H9 (cell line): ENCODE measurements at regions not wholly inside any gene's neighbourhood (a gene's known extent, or its start where the extent isn't known, plus 50 kb on each side); places are given as distances from the start of the nearest gene placed in this dataset.

Source experiments
- DNase-seq: peaks from one replicate; pipeline ENCODE4 v3.0.0-alpha.2; 2017
- H2AFZ ChIP-seq: one replicate; pipeline ENCODE4 v1.6.1; 2013; ENCODE audit warnings: mild to moderate bottlenecking, low read length, control low read depth, moderate library complexity
- H2AK5ac ChIP-seq: 2 replicates; pipeline ENCODE4 v1.6.1; 2013; ENCODE audit warnings: low read length, control low read depth, mixed read lengths; ENCODE audit not compliant: insufficient read length
- H2BK120ac ChIP-seq: one replicate; pipeline ENCODE4 v1.6.1; 2013; ENCODE audit warnings: low read depth, mild to moderate bottlenecking, low read length, control low read depth, inconsistent platforms; ENCODE audit not compliant: poor library complexity, severe bottlenecking
- H2BK12ac ChIP-seq: 2 replicates; pipeline ENCODE4 v1.6.1; 2013; ENCODE audit warnings: low read length, control low read depth, mixed read lengths, low read depth; ENCODE audit not compliant: insufficient read length
- H2BK15ac ChIP-seq: 2 replicates; pipeline ENCODE4 v1.6.1; 2013; ENCODE audit warnings: low read depth, low read length, control low read depth
- H2BK20ac ChIP-seq: one replicate; pipeline ENCODE4 v1.6.1; 2013; ENCODE audit warnings: low read depth, mild to moderate bottlenecking, low read length, control low read depth, inconsistent platforms; ENCODE audit not compliant: poor library complexity, severe bottlenecking
- H2BK5ac ChIP-seq: 2 replicates; pipeline ENCODE4 v1.6.1; 2013; ENCODE audit warnings: low read length, control low read depth, mixed read lengths; ENCODE audit not compliant: insufficient read length
- H3K14ac ChIP-seq: 2 replicates; pipeline ENCODE4 v1.6.1; 2013; ENCODE audit warnings: low read length, control low read depth; ENCODE audit not compliant: insufficient read depth
- H3K18ac ChIP-seq: 2 replicates; pipeline ENCODE4 v1.6.1; 2013; ENCODE audit warnings: low read depth, mild to moderate bottlenecking, mixed read lengths, low read length, control low read depth; ENCODE audit not compliant: insufficient read length
- H3K23ac ChIP-seq: 2 replicates; pipeline ENCODE4 v1.6.1; 2013; ENCODE audit warnings: low read length, control low read depth, mixed read lengths, low read depth; ENCODE audit not compliant: insufficient read length
- H3K23me2 ChIP-seq: 2 replicates; pipeline ENCODE4 v1.6.1; 2013; ENCODE audit warnings: low read depth, mild to moderate bottlenecking, mixed read lengths, low read length, control low read depth; ENCODE audit not compliant: insufficient read length, poor library complexity, severe bottlenecking
- H3K27ac ChIP-seq: 2 replicates; pipeline ENCODE4 v1.5.1; 2013; ENCODE audit warnings: low read length, control low read depth, mixed read lengths, low read depth; ENCODE audit not compliant: insufficient read length
- H3K27me3 ChIP-seq: 2 replicates; pipeline ENCODE4 v1.6.1; 2013; ENCODE audit warnings: low read length, control low read depth, inconsistent platforms; ENCODE audit not compliant: insufficient read depth
- H3K4ac ChIP-seq: 2 replicates; pipeline ENCODE4 v1.6.1; 2013; ENCODE audit warnings: low read depth, mild to moderate bottlenecking, control low read depth, inconsistent platforms, low read length, moderate library complexity
- H3K4me1 ChIP-seq: 2 replicates; pipeline ENCODE4 v1.6.1; 2013; ENCODE audit warnings: low read length, control low read depth, inconsistent platforms; ENCODE audit not compliant: insufficient read depth
- H3K4me2 ChIP-seq: 2 replicates; pipeline ENCODE4 v1.6.1; 2013; ENCODE audit warnings: low read length, control low read depth, mixed read lengths; ENCODE audit not compliant: insufficient read length, insufficient read depth
- H3K56ac ChIP-seq: 2 replicates; pipeline ENCODE4 v1.6.1; 2013; ENCODE audit warnings: low read depth, mild to moderate bottlenecking, mixed read lengths, low read length, control low read depth; ENCODE audit not compliant: insufficient read length
- H3K79me1 ChIP-seq: 2 replicates; pipeline ENCODE4 v1.6.1; 2013; ENCODE audit warnings: low read depth, mild to moderate bottlenecking, moderate library complexity, low read length, control low read depth, inconsistent platforms; ENCODE audit not compliant: insufficient read depth, poor library complexity, severe bottlenecking
- H3K79me2 ChIP-seq: 2 replicates; pipeline ENCODE4 v1.6.1; 2013; ENCODE audit warnings: low read length, control low read depth, inconsistent platforms; ENCODE audit not compliant: insufficient read depth
- H3K9ac ChIP-seq: 2 replicates; pipeline ENCODE4 v1.6.1; 2013; ENCODE audit warnings: low read length, control low read depth, mixed read lengths; ENCODE audit not compliant: insufficient read length; ENCODE audit errors: extremely low read depth
- H3K9me3 ChIP-seq: one replicate; pipeline ENCODE4 v1.6.1; 2013; ENCODE audit warnings: low read depth, low read length, inconsistent platforms; ENCODE audit not compliant: control insufficient read depth
- H3T11ph ChIP-seq: one replicate; pipeline ENCODE4 v1.6.1; 2013; ENCODE audit warnings: mild to moderate bottlenecking, low read length, control low read depth, inconsistent platforms
- H4K20me1 ChIP-seq: one replicate; pipeline ENCODE4 v1.6.1; 2013; ENCODE audit not compliant: control insufficient read depth, insufficient read length, insufficient read depth
- H4K5ac ChIP-seq: 2 replicates; pipeline ENCODE4 v1.6.1; 2013; ENCODE audit warnings: low read depth, mild to moderate bottlenecking, mixed read lengths, low read length, control low read depth; ENCODE audit not compliant: insufficient read length
- H4K8ac ChIP-seq: replicated peaks from 2 replicates; pipeline ENCODE4 v1.6.1; 2013; ENCODE audit warnings: low read length, control low read depth, mixed read lengths, low read depth; ENCODE audit not compliant: insufficient read length
- H4K91ac ChIP-seq: 2 replicates; pipeline ENCODE4 v1.6.1; 2013; ENCODE audit warnings: low read depth, mild to moderate bottlenecking, moderate library complexity, mixed read lengths, low read length, control low read depth; ENCODE audit not compliant: insufficient read length
- H3K27ac Mint-ChIP-seq, 3 experiments: 2 replicates in 2 of 3; 3 replicates in 1 of 3; pipeline ENCODE4 v1.8.0; 2020 to 2021; ENCODE audit warnings: mixed read lengths in 3 of 3, mild to moderate bottlenecking in 1 of 3, moderate library complexity in 1 of 3
- H3K27me3 Mint-ChIP-seq: 2 replicates; pipeline ENCODE4 v1.8.0; 2021; ENCODE audit warnings: low read depth, mild to moderate bottlenecking, moderate library complexity, mixed read lengths
- H3K36me3 Mint-ChIP-seq, 3 experiments: 2 replicates in 2 of 3; 3 replicates in 1 of 3; pipeline ENCODE4 v1.8.0; 2020 to 2021; ENCODE audit warnings: low read depth in 3 of 3, mixed read lengths in 3 of 3; ENCODE audit not compliant: insufficient read depth in 1 of 3
- H3K4me1 Mint-ChIP-seq, 2 experiments: 2 replicates each; pipeline ENCODE4 v1.8.0; 2020; ENCODE audit warnings: mixed read lengths in 2 of 2
- H3K4me3 Mint-ChIP-seq, 2 experiments: 2 replicates in 1 of 2; 3 replicates in 1 of 2; pipeline ENCODE4 v1.8.0; 2020 to 2021; ENCODE audit warnings: mild to moderate bottlenecking in 2 of 2, mixed read lengths in 2 of 2, moderate library complexity in 1 of 2
- H3K9me3 Mint-ChIP-seq, 2 experiments: 2 replicates in 1 of 2; 3 replicates in 1 of 2; pipeline ENCODE4 v1.8.0; 2020; ENCODE audit warnings: mild to moderate bottlenecking in 2 of 2, mixed read lengths in 2 of 2, moderate library complexity in 1 of 2
- WGBS: extraction: QIAGEN DNeasy Blood & Tissue Kit; methylation state at CpG from one replicate; pipeline ENCODE4 v1.1.7; 2013; ENCODE audit warnings: missing lambda C conversion rate, low lambda C conversion rate, mixed read lengths; ENCODE audit not compliant: insufficient read length; ENCODE audit errors: extremely low coverage; 5-methylcytosine and 5-hydroxymethylcytosine counted together
- TF ChIP-seq, protein P1 (sequence below): fragments of 200-600 bp; sonication (generic); conservative IDR thresholded peaks from 3 replicates; pipeline ENCODE4 v1.8.0; 2021; ENCODE audit warnings: antibody characterized with exemption, mild to moderate bottlenecking

DNA sequence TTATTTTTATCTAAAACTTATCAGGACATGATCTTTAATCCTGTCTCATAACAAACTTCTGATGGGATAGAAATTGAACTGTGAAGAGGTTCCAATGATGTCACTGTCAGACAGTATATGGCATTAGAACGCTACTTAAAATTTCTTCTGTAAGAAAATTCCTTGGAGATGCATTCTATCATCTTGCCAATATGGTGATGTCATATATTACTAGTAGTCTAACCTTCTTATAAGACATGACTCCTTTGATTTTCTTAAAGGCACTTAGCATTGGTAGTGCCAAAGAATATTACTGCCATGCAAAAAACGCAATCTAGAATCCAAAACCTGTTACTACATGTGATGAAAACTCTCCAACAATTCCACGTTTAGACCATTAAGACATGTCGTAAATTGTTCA lies 131.1 kb downstream of the SLC25A46 start:
- no peaks in the 10 kb centered on the region for H3K36me3 Mint-ChIP-seq
- Histone ChIP-seq H4K8ac (no peak overlapping the region), H2BK15ac (no peak overlapping the region), H2BK120ac (no peak overlapping the region), H3K9ac (no peak overlapping the region), H2BK5ac (no peak overlapping the region), H3K4ac (no peak overlapping the region), H4K91ac (no peak overlapping the region), H3K9me3 (no peaks in the 10 kb centered on the region), H3T11ph (no peak overlapping the region), H3K79me1 (no peaks in the 10 kb centered on the region), H3K23ac (no peak overlapping the region), H4K20me1 (no peaks in the 10 kb centered on the region), H3K4me2 (no peak overlapping the region), H3K23me2 (no peaks in the 10 kb centered on the region), H4K5ac (no peak overlapping the region), H3K14ac (no peak overlapping the region), H3K18ac (no peak overlapping the region), H2AFZ (no peak overlapping the region), H3K4me1 (no peaks in the 10 kb centered on the region), H3K27me3 (no peaks in the 10 kb centered on the region), H3K79me2 (no peaks in the 10 kb centered on the region), H3K27ac (no peak overlapping the region), H2BK20ac (no peak overlapping the region), H2AK5ac (no peak overlapping the region), H3K56ac (no peak overlapping the region), H2BK12ac (no peak overlapping the region)
- no peaks in the 10 kb centered on the region for H3K9me3 Mint-ChIP-seq
- DNase-seq, result no peak
- TF ChIP-seq, protein P1, sequence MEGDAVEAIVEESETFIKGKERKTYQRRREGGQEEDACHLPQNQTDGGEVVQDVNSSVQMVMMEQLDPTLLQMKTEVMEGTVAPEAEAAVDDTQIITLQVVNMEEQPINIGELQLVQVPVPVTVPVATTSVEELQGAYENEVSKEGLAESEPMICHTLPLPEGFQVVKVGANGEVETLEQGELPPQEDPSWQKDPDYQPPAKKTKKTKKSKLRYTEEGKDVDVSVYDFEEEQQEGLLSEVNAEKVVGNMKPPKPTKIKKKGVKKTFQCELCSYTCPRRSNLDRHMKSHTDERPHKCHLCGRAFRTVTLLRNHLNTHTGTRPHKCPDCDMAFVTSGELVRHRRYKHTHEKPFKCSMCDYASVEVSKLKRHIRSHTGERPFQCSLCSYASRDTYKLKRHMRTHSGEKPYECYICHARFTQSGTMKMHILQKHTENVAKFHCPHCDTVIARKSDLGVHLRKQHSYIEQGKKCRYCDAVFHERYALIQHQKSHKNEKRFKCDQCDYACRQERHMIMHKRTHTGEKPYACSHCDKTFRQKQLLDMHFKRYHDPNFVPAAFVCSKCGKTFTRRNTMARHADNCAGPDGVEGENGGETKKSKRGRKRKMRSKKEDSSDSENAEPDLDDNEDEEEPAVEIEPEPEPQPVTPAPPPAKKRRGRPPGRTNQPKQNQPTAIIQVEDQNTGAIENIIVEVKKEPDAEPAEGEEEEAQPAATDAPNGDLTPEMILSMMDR, result no peak
- H3K4me1 Mint-ChIP-seq, result peaks cover 4% of the 10 kb centered on the region in 2 experiments; a peak in 2 of 4 replicates
- H3K4me3 Mint-ChIP-seq, result no peak overlapping the region
- H3K27ac Mint-ChIP-seq, result no peak overlapping the region
- no CpG with 5 or more reads among the region's 4 CpGs for WGBS
- H3K27me3 Mint-ChIP-seq, result no peaks in the 10 kb centered on the region
